ENCODE measurements at regions not wholly inside any gene's neighbourhood (a gene's known extent, or its start where the extent isn't known, plus 50 kb on each side); places are given as distances from the start of the nearest gene placed in this dataset.

- TF ChIP-seq CTCF (IDR thresholded peaks at IDR 0.05; ENCODE audit: poor library complexity) (no peak), EZH2phosphoT487 (IDR thresholded peaks at IDR 0.05; ENCODE audit: low read depth, severe bottlenecking, unreplicated experiment) (no peak), EZH2 (IDR thresholded peaks at IDR 0.05; ENCODE audit: borderline replicate concordance) (no peak)
Observed at GRCh38 chr5:60333005-60333571, 366.9 kb downstream of the DEPDC1B start.
